PC-9 (cell line): ENCODE measurements at regions not wholly inside any gene's neighbourhood (a gene's known extent, or its start where the extent isn't known, plus 50 kb on each side); places are given as distances from the start of the nearest gene placed in this dataset.

Experiments
- BruUV-seq: library from RNA; stranded (reverse); fragments of 400-500 nt; replicated peaks from 2 replicates; lab custom pipeline; 2021; lab: Mats Ljungman, UMichigan
- CTCF ChIA-PET: fragments of 300-600 bp; sonication (Branson Sonifier 250); formaldehyde crosslinking; loops from one replicate; lab custom pipeline; 2022; ENCODE audit warnings: antibody characterized with exemption; lab: Charles Lee
- POLR2A ChIA-PET: fragments of 300-600 bp; sonication (Branson Sonifier 250); formaldehyde crosslinking; loops from one replicate; lab custom pipeline; 2022; ENCODE audit warnings: antibody characterized with exemption; ENCODE audit not compliant: unreplicated experiment; lab: Charles Lee
- DNase-seq, 2 experiments: peaks; one replicate each; pipeline versions ENCODE4 v3.0.0 to v3.0.0-alpha.2; 2015 to 2022; ENCODE audit warnings: mixed read lengths in 1 of 2
- H2AFZ ChIP-seq: fragments of 200-600 bp; sonication (generic); 2 replicates; pipeline ENCODE4 v1.8.1; 2017; ENCODE audit warnings: antibody characterized with exemption
- H3F3A ChIP-seq: fragments of 200-600 bp; sonication (generic); 2 replicates; pipeline ENCODE4 v1.8.1; 2017; ENCODE audit warnings: antibody characterized with exemption, mild to moderate bottlenecking, low read depth; ENCODE audit not compliant: insufficient read depth
- H3K27ac ChIP-seq: fragments of 200-600 bp; sonication (generic); 2 replicates; pipeline ENCODE4 v1.6.1; 2016; ENCODE audit warnings: mixed run types
- H3K27me3 ChIP-seq: fragments of 200-600 bp; sonication (generic); 2 replicates; pipeline ENCODE4 v1.6.1; 2016; ENCODE audit warnings: low read depth, mixed run types; ENCODE audit not compliant: insufficient read depth
- H3K36me3 ChIP-seq: fragments of 200-600 bp; sonication (generic); 2 replicates; pipeline ENCODE4 v1.6.1; 2016; ENCODE audit warnings: low read depth, mixed run types
- H3K4me1 ChIP-seq: fragments of 200-600 bp; sonication (generic); replicated peaks from 2 replicates; pipeline ENCODE4 v1.6.1; 2016; ENCODE audit warnings: mixed run types; ENCODE audit not compliant: insufficient read depth
- H3K4me2 ChIP-seq: fragments of 200-600 bp; sonication (generic); 2 replicates; pipeline ENCODE4 v1.6.1; 2017; ENCODE audit warnings: mixed run types
- H3K4me3 ChIP-seq: fragments of 200-600 bp; sonication (generic); 2 replicates; pipeline ENCODE4 v1.6.1; 2016; ENCODE audit warnings: mixed run types
- H3K79me2 ChIP-seq: fragments of 200-600 bp; sonication (generic); 2 replicates; pipeline ENCODE4 v1.6.1; 2017; ENCODE audit warnings: low read depth, mixed run types
- H3K9me2 ChIP-seq: fragments of 200-600 bp; sonication (generic); 2 replicates; pipeline ENCODE4 v1.8.1; 2017; ENCODE audit warnings: mild to moderate bottlenecking; ENCODE audit not compliant: insufficient read depth
- H3K9me3 ChIP-seq: fragments of 200-600 bp; sonication (generic); 2 replicates; pipeline ENCODE4 v1.8.1; 2016; ENCODE audit warnings: low read depth; ENCODE audit not compliant: insufficient read depth
- H4K20me1 ChIP-seq: fragments of 200-600 bp; sonication (generic); 2 replicates; pipeline ENCODE4 v1.8.1; 2017; ENCODE audit not compliant: insufficient read depth
- EZH2 ChIP-seq: fragments of 200-600 bp; sonication (generic); IDR thresholded peaks from 2 replicates; pipeline ENCODE4 v1.8.0; 2017; ENCODE audit warnings: antibody characterized with exemption, low read depth
- intact Hi-C: fragments of 100-400 bp; cut with micrococcal nuclease; formaldehyde crosslinking; loops from one replicate; pipeline ENCODE4 v1.10.0; 2022; ENCODE audit not compliant: unreplicated experiment
- TF ChIP-seq, protein P1 (sequence below): fragments of 200-600 bp; sonication (generic); conservative IDR thresholded peaks from 2 replicates; pipeline ENCODE4 v1.6.1; 2017; ENCODE audit warnings: mixed run types, antibody characterized with exemption, mild to moderate bottlenecking, moderate library complexity

DNA sequence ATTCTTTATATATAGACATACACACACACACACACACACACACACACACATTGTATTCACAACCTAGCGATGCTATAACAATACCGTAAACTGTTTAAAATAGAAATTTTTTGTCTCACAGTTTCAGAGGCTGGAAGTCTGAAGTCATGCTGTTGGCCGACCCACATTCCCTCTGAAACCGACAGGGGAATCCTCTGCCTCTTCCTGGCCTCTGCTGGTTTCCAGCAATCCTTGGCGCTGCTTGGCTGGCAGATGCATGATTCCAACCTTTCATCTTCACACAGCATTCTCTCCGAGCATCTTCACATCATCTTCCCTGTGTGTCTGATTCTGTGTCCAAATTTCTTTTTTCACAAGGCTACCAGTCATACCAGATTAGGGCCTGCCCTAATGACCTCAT is 94.8 kb downstream of the CCDC71L start:
- Histone ChIP-seq H3F3A (peaks cover 19% of the 10 kb centered on the region), H3K36me3 (no peaks in the 10 kb centered on the region), H3K27ac (no peak overlapping the region), H3K4me2 (no peak overlapping the region), H3K9me3 (no peaks in the 10 kb centered on the region; the same call in 1 of the 2 replicates), H3K4me1 (peaks cover 34% of the 10 kb centered on the region), H3K27me3 (no peaks in the 10 kb centered on the region), H3K4me3 (no peak overlapping the region), H3K9me2 (no peaks in the 10 kb centered on the region; the same call in 1 of the 2 replicates), H2AFZ (no peak overlapping the region), H4K20me1 (no peaks in the 10 kb centered on the region), H3K79me2 (no peaks in the 10 kb centered on the region)
- intact Hi-C loops, result no loop called here
- POLR2A ChIA-PET, result no interaction called here
- no TSS peak for BruUV-seq
- TF ChIP-seq EZH2, result no peak
- TF ChIP-seq, protein P1, sequence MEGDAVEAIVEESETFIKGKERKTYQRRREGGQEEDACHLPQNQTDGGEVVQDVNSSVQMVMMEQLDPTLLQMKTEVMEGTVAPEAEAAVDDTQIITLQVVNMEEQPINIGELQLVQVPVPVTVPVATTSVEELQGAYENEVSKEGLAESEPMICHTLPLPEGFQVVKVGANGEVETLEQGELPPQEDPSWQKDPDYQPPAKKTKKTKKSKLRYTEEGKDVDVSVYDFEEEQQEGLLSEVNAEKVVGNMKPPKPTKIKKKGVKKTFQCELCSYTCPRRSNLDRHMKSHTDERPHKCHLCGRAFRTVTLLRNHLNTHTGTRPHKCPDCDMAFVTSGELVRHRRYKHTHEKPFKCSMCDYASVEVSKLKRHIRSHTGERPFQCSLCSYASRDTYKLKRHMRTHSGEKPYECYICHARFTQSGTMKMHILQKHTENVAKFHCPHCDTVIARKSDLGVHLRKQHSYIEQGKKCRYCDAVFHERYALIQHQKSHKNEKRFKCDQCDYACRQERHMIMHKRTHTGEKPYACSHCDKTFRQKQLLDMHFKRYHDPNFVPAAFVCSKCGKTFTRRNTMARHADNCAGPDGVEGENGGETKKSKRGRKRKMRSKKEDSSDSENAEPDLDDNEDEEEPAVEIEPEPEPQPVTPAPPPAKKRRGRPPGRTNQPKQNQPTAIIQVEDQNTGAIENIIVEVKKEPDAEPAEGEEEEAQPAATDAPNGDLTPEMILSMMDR, result no peak
- CTCF ChIA-PET, result interaction anchor here (0.6 kb wide), 1 partner anchor 164 kb away, joined by 8 read pairs; no protein-coding TSS in a partner anchor
- no peak for DNase-seq

DNA sequence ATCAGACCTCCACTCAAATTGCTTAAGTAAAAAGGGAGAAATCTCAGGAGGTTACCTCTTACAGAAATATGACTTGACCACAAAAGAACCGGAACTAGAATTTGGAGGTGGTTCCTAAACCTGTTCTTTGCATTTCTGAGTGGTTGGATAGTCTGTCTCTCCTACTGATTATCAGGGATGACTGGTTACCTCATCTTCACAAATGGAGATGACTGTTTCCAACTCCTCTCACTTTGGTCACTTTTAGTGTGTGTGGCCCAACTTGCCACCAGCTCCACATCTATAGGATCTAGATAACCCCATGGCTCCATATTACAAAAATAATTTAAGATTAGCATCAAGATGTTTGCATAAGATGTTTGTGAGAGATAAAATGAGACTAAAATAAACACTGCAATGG is 95.5 kb downstream of the CCDC71L start:
- BruUV-seq, result no TSS peak
- Histone ChIP-seq H3K79me2 (no peaks in the 10 kb centered on the region), H3F3A (peaks cover 19% of the 10 kb centered on the region), H3K27ac (no peak overlapping the region), H3K9me3 (no peaks in the 10 kb centered on the region; the same call in 1 of the 2 replicates), H3K36me3 (no peaks in the 10 kb centered on the region), H4K20me1 (no peaks in the 10 kb centered on the region), H3K4me1 (peaks cover 34% of the 10 kb centered on the region), H3K27me3 (no peaks in the 10 kb centered on the region), H2AFZ (no peak overlapping the region), H3K4me3 (no peak overlapping the region), H3K9me2 (no peaks in the 10 kb centered on the region; the same call in 1 of the 2 replicates), H3K4me2 (no peak overlapping the region)
- intact Hi-C loops, result no loop called here
- TF ChIP-seq EZH2, result no peak
- TF ChIP-seq, protein P1, result no peak
- POLR2A ChIA-PET, result no interaction called here
- CTCF ChIA-PET, result interaction anchor here (0.6 kb wide), 1 partner anchor 165 kb away, joined by 8 read pairs; no protein-coding TSS in a partner anchor
- no peak for DNase-seq

DNA sequence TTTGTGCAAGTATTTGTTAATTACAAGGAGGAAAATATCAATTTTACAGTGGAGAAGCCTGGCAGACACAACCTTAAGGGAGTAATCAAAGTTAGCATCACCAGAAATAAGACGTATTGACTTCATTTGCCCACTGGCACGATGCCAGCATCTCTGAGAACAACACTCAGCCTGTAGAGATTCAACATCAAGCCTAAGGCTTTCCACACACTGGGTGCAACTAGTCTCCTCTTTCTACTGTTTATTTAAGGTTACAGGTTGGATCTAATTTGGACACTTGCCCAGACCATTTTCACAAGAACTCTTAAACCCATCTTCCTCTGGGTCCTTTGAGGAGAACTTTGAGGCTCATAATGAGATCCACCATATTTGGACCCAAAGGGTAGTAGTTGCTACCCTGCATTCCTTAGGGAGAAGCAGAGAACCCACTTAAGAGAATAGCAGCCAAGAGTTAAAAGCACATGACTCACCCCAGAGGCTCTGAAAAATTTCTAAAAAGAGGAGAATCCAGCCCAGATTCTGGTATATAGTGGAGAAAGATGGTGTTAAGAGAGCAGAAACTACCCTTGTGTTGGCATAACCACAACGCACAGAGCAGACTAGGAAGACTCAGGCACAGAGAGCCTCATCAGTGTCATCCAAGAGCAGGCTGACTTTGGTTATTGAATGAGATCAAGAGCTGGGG is 97.3 kb downstream of the CCDC71L start:
- no peaks in the 10 kb centered on the region for H4K20me1 ChIP-seq
- peaks cover 20% of the 10 kb centered on the region for H3K4me1 ChIP-seq
- intact Hi-C loops, result no loop called here
- DNase-seq, result no peak
- no peak overlapping the region for H3K4me3 ChIP-seq
- no peaks in the 10 kb centered on the region; the same call in 1 of the 2 replicates for H3K9me2 ChIP-seq
- ChIA-PET CTCF (no interaction called here), POLR2A (no interaction called here)
- no peaks in the 10 kb centered on the region for H3K27me3 ChIP-seq
- H2AFZ ChIP-seq, result no peak overlapping the region
- no TSS peak for BruUV-seq
- peaks cover 10% of the 10 kb centered on the region; the same call in 1 of the 2 replicates for H3F3A ChIP-seq
- no peaks in the 10 kb centered on the region for H3K36me3 ChIP-seq
- no peak overlapping the region for H3K4me2 ChIP-seq
- no peaks in the 10 kb centered on the region for H3K9me3 ChIP-seq
- no peak for TF ChIP-seq EZH2
- TF ChIP-seq, protein P1, result no peak
- no peak overlapping the region for H3K27ac ChIP-seq
- no peaks in the 10 kb centered on the region for H3K79me2 ChIP-seq
